HUDEP-2 (cell line): ENCODE measurements at regions not wholly inside any gene's neighbourhood (a gene's known extent, or its start where the extent isn't known, plus 50 kb on each side); places are given as distances from the start of the nearest gene placed in this dataset.

Source experiments
- DNase-seq, 76 experiments: peaks; one replicate each; lab custom pipeline; 2025; ENCODE audit not compliant: unreplicated experiment in 76 of 76; lab: John Stamatoyannopoulos, UW

- peak in 22 of 76 experiments; percentile 0 to 40 (median 12) for DNase-seq
Measured at GRCh38 chr12:97404543-97404942, 58.1 kb upstream of the RMST start.

DNA sequence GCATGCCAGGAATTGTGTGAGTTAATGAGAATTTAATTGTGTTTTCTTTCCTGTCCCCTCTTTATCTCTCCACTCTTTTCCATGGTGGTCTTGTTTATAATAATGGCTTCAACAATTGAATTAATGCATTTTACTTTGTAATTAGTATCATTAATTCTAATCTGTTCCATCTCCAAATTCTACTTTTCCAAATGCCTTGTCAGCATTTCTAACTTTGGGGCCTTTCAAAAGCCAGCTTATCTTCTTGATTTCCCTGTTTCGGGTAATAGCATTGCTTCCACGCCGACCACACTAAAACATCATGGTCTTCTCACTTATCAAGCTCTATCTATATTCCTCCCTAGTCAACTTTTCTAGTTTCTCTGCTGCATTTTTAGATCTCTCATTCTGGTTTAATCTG lies 54.2 kb upstream of the RMST start:
- DNase-seq: no peak

DNA sequence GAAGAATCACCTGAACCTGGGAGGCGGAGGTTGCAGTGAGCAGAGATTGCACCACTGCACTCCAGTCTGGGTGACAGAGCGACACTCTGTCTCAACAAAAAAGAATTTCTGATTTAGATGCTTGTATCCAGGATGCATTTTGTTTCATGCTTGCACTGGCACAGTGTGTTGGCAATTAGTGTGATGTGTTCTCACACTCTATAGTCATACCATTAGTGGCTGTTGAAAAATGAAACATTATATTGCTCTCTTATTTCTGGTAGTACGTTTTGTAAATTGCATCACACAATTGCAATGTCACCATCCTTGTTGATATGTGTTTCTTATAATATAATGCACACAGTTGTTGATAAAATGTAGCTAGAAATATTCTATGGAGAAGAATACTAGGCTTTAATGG lies 51.3 kb upstream of the RMST start:
- DNase-seq: no peak
